TTC549 (cell line): ENCODE measurements at regions not wholly inside any gene's neighbourhood (a gene's known extent, or its start where the extent isn't known, plus 50 kb on each side); places are given as distances from the start of the nearest gene placed in this dataset.
"Not testable (repeated sequence)": the region's sequence is repeated elsewhere in the genome, so short reads cannot be mapped to it uniquely, and the experiment has no call there.

Source experiments
- FAIRE-seq: peaks from 2 replicates; lab custom pipeline; 2012; peaks lifted over from hg19 to GRCh38; lab: Jason Lieb, UNC

GRCh38 chr10:42367532-42368230 is 270.7 kb downstream of the ZNF33B start:
- FAIRE-seq, result no peak

DNA sequence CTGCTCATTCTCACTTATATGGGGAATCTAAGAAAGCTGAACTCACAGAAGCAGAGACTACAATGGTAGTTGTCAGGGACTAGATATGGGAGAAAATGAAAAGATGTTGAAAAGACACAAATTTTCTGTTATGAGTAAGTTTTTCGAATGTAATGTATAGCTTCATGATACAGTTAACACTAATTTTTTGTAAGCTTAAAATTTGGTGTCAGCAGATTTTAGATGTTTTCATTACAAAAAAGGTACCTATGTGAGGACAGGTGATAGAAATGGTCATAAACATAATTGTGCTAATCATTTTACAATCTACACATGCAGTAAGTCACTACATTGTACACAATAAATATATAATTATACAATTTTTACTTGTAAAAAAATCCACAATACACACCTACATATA is 286.6 kb downstream of the ZNF33B start:
- FAIRE-seq, result no peak

GRCh38 chr10:42336593-42337337 is 301.6 kb downstream of the ZNF33B start:
- not testable (repeated sequence) for FAIRE-seq

GRCh38 chr10:42335653-42336296 is 302.6 kb downstream of the ZNF33B start:
- FAIRE-seq, result not testable (repeated sequence)

GRCh38 chr10:42304341-42304740 is 334.0 kb downstream of the ZNF33B start:
- no peak for FAIRE-seq

DNA sequence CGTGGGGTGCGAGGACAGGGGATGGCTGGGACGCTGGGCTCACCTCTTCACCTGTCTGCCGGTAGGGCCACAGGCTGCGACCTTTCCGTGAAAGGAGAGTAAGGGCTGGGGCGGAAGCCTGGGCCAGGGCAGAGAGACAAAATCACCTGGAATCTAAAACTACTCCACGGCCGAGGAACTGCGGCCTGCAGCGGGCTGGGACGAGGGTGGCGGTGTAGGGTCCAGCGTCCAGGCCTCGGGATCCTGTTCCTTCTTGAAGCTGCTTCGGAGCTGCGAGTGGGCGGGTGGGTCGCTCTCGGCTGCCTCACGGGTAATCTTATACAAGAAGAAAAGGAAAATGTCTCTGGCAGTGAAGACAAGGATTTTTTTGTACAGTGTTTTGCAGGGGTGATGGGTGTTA is 356.5 kb downstream of the ZNF33B start:
- FAIRE-seq, result not testable (repeated sequence)

DNA sequence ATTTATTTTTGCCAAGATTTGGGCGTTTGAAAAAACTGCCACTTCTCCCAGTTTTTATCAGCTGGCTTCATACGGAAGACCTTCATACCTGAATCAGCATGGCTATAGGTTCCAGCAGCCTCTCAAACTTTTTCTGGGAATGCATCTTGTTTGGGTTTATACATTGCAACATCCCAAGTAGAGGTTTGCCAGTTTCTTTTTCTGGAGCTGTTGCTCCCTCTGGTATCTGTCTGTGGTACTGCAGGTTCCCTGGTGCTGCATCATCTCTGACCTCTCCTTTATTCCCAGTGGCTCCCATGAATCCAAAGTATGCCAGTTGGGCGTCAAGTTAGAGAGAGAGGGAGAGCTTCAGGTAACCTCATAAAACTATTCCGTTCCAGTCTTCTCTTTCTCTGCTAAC is 368.6 kb downstream of the ZNF33B start:
- not testable (repeated sequence) for FAIRE-seq

DNA sequence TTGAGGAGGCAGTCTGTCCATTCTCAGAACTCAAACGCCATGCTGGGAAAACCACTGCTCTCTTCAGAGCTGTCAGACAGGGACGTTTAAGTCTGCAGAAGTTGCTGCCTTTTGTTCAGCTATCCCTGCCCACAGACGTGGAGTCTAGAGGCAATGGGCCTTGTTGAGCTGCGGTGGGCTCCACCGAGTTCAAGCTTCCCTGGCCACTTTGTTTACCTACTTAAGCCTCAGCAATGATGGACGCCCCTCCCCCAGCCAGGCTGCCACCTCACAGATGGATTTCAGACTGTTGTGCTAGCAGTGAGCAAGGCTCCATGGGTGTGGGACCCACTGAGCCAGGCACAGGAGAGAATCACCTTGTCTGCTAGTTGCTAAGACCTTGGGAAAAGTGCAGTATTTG is 375.1 kb downstream of the ZNF33B start:
- FAIRE-seq, result not testable (repeated sequence)

GRCh38 chr10:42243002-42243401 is 395.4 kb downstream of the ZNF33B start:
- not testable (repeated sequence) for FAIRE-seq

GRCh38 chr10:42242135-42242805 is 396.1 kb downstream of the ZNF33B start:
- no peak for FAIRE-seq

DNA sequence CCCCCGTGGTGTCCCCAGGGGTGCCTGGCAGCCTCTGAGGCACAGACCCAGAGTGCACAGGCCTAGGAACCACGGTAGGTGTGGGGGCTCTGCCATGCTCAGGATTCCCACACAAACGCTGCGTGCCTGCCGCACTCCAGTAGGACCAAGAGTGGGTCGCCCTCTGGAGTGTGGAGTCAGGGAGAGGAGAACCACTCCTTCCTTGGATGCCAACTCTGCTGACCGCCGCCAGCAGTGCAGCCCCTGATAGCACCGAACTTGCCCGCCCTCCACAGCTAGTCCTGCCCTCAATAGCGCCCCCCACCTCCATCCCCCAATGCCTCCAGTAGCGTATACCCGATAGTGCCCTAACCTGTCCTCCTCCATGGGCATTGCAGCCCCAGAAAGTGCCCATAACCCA is 402.0 kb downstream of the ZNF33B start:
- FAIRE-seq, result not testable (repeated sequence)

DNA sequence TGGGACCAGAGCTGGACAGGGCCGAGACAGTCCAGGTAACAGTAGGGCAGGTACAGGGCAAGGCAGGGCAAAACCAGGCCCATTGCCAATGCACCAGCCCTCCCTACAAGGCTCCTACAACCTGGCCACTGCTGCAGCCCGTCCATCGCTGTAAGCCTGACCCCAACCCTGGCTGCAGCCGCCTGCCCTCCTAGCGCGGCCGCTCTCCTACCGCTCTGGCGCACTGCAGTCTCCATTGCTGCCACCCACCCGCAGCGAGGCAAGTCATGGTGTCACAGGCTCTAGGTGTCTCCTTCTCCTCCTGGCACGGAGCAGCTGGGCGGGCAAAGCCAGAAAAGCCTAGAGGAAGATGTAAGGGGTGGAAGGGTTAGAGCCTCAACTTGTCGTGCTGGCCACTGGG is 402.6 kb downstream of the ZNF33B start:
- FAIRE-seq, result not testable (repeated sequence)

- not testable (repeated sequence) for FAIRE-seq
Measured at GRCh38 chr10:42235241-42235640, 403.1 kb downstream of the ZNF33B start.

- FAIRE-seq, result not testable (repeated sequence)
Measured at GRCh38 chr10:42234506-42234905, 403.9 kb downstream of the ZNF33B start.

DNA sequence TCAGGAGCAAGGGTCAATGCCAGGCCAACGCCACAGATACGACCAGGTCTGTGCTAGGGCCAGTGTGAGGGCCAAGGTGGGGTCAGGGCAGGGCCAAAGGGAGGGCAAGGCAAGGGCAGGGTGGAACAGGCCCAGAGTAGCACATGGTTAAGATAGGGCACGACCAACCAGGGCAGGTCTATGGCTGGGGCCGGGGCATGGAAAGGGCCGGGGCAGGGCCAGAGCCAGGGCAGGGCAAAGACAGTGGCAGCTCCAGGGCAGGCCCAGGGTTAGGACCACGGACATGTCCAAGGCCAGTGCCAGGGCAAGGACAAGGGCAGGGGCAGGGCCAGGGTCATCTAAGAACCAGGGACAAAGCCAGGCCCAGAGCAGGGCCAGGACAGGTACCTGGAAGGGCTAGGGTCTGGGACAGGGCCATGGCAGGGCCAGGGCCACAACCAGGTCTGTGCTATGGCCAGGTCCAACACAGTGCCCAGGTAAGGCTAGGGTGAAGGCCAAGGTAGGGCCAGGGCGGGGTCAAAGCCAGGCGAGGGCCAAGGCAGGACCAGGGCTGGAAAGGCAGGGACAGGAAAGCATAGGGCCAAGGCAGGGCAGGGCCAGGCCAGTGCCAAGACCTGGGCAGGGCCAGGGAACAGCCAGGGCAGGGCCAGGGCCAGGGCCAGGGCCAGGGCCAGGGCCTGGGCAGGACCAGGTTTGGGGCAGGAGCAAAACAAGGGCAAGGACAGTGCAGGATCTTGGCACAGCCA is 404.7 kb downstream of the ZNF33B start:
- FAIRE-seq, result not testable (repeated sequence)

DNA sequence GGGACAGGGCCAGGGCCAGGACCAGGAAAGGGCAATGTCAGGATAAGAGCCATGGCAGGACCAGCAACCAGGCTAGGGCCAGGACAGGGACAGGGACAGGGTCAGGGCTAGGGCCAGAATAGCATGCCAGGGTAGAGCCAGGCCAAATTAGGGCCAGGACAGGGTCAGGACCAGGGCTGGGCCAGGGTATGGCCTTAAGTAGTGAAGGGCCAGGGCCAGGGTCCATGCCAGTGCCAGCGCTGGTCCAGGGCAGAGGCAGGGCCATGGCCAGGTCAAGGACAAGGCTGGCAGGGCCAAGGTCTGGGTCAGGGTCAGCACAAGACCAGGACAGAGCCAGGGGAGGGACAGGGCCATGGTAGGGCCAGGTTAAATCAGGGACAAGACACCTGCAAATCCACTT is 405.4 kb downstream of the ZNF33B start:
- not testable (repeated sequence) for FAIRE-seq

DNA sequence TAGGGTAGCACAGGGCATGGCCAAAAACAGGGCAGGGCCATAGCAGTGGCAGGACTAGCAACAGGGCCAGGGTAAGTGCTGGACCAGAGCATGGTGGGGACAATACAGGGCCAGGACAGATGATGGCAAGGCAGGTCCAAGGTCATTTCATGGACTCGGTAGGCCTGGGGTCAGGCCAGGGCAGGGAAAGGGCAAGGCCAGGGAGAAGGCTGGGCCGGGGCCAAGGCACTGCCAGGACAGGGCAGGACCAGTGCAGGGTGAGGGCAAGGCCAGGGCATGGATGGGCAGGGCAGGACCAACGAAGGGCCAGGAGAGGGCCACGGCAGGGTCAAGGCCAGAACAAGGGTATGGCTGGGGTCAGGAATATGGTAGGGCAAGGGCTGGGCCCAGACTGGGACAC is 407.6 kb downstream of the ZNF33B start:
- FAIRE-seq, result not testable (repeated sequence)

DNA sequence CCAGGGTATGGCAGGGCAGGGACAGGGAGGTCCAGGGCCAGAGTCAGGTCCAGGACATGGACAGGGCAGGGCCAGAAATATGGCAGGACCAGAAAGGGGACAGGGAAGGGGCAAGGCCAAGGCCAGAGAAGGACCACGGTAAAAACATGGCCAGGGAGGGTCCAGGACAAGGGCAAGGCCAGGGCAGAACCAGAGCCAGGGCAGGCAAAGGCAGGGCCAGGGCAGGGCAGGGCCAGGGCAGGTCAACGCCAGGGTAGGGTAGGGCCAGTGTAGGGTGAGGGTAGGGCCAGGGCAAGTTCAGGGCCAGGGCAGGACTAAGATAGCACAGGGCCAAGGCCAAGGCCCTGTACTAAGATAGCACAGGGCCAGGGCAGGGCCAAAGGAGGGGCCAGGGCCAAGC is 408.3 kb downstream of the ZNF33B start:
- not testable (repeated sequence) for FAIRE-seq

DNA sequence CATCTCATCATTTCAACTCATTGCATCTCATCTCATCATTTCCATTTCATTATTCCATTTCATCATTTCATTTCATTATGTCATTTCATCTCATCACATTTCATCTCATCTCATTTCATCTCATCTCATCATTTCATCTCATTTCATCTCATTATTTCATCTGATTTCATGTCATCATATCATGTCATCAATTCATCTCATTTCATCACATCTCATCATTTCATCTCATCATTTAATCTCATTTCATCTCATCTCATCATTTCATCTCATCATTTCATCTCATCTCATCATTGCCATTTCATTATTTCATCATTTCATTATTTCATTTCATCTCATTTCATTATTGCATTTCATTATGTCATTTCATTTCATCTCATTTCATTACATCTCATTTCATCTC is 410.5 kb downstream of the ZNF33B start:
- FAIRE-seq, result not testable (repeated sequence)

DNA sequence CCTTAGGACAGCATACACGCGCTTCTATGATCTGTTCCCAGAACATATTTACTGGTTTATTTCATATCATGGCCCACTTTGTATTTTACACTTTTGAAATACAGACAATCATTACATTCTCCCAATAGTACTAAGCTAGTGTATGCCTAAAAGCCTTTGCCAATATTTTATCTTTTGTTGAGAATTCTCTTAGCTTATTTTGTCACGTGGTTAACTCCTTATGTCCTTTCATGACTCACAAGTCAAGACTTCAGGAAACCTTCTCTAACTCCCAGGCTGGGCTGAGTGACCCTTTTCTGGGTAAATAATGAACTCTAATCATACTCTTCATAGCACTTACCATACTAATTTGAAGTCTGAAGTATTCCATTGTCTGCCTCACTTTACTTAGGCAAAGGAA is 444.8 kb downstream of the ZNF33B start:
- FAIRE-seq, result not testable (repeated sequence)

DNA sequence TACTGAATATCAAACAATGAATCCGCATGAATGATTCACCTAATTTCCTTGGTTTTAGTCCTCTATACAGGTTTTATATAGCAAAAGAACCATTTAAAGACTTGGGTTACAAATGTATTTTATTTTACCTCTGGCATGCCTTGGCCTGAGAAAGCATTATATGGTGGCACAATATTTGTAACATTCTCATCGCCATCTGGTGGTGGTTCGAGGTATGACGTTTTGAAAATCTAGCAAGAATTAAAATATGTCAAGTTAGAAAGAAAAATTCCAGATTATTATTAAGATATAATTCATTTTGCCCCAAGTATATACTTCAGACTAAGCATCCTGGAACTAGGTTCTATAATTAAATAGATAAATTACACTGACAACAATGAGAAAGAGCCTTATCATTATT is 445.9 kb downstream of the ZNF33B start:
- not testable (repeated sequence) for FAIRE-seq
